ENCODE measurements at regions not wholly inside any gene's neighbourhood (a gene's known extent, or its start where the extent isn't known, plus 50 kb on each side); places are given as distances from the start of the nearest gene placed in this dataset.

DNA sequence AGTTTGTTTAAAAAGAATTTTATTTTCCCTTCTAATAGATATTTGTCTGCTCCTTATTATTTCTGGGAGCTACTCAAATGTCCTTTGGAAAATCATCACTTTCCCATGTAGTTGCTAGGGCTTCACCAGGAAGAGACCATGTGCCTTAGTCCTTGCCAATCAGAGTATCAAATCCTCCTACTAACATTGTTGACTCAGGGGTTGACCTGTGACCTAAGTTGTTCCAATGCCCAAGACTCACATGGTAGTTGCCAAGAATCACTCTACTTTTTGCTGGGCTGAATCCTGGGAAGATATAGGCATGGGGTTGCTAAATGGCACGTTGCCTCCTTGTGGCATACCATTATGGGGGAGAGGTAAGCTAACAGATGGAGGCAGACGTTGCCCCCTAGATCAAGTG is 58.2 kb upstream of the FOXD3 start:
- TF ChIP-seq KLF10 (CRISPR knock-in tag; IDR thresholded peaks at IDR 0.05): no peak
- TF ChIP-seq KHSRP (IDR thresholded peaks at IDR 0.05): no peak

Measured in K562 (cell line).